ENCODE measurements at regions not wholly inside any gene's neighbourhood (a gene's known extent, or its start where the extent isn't known, plus 50 kb on each side); places are given as distances from the start of the nearest gene placed in this dataset.

DNA sequence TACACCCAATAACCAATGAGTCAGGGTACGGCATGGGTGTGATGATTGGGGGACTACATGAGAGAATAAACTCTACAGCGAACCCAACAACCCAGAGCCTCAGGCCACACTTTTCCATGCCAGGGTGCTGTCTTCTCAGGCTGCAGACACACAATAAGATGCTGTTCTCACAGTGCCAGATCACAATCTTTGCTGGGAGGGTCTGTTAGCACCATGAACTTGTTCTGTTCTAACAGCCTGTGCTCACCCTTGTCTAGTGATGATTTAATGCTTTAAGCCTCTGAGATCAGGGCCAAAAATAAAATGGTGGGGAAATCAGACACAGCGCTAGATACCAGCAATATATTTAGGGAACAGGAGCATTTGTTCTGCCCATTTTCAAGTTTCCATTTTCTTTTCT, 621.9 kb upstream of the TBX3 start:
- Histone ChIP-seq H3K27me3 (no peaks in the 10 kb centered on the region), H3K4me1 (ENCODE audit: insufficient read depth) (peaks cover 7% of the 10 kb centered on the region), H3K9me3 (ENCODE audit: low read depth) (no peaks in the 10 kb centered on the region), H2AFZ (no peak overlapping the region), H4K20me1 (ENCODE audit: insufficient read depth, poor library complexity, severe bottlenecking) (no peaks in the 10 kb centered on the region), H3K4me3 (no peak overlapping the region), H3K4me2 (no peak overlapping the region), H3K9me2 (replicated peaks; ENCODE audit: insufficient read depth) (no peaks in the 10 kb centered on the region), H3K27ac (no peak overlapping the region), H3K79me2 (no peaks in the 10 kb centered on the region), H3K36me3 (replicated peaks; ENCODE audit: insufficient read depth, low read depth) (no peaks in the 10 kb centered on the region)
- no peak for DNase-seq (ENCODE audit: low spot score)
- no peak for TF ChIP-seq EZH2 (IDR thresholded peaks at IDR 0.05; ENCODE audit: borderline replicate concordance)
- no peak for TF ChIP-seq EZH2phosphoT487 (IDR thresholded peaks at IDR 0.05; ENCODE audit: low read depth, severe bottlenecking, unreplicated experiment)
- TF ChIP-seq, protein P1, sequence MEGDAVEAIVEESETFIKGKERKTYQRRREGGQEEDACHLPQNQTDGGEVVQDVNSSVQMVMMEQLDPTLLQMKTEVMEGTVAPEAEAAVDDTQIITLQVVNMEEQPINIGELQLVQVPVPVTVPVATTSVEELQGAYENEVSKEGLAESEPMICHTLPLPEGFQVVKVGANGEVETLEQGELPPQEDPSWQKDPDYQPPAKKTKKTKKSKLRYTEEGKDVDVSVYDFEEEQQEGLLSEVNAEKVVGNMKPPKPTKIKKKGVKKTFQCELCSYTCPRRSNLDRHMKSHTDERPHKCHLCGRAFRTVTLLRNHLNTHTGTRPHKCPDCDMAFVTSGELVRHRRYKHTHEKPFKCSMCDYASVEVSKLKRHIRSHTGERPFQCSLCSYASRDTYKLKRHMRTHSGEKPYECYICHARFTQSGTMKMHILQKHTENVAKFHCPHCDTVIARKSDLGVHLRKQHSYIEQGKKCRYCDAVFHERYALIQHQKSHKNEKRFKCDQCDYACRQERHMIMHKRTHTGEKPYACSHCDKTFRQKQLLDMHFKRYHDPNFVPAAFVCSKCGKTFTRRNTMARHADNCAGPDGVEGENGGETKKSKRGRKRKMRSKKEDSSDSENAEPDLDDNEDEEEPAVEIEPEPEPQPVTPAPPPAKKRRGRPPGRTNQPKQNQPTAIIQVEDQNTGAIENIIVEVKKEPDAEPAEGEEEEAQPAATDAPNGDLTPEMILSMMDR (IDR thresholded peaks at IDR 0.05; ENCODE audit: poor library complexity): no peak
- WGBS (ENCODE audit: low lambda C conversion rate, missing lambda C conversion rate): 98% methylated on average over 3 of the region's 3 CpGs

DNA sequence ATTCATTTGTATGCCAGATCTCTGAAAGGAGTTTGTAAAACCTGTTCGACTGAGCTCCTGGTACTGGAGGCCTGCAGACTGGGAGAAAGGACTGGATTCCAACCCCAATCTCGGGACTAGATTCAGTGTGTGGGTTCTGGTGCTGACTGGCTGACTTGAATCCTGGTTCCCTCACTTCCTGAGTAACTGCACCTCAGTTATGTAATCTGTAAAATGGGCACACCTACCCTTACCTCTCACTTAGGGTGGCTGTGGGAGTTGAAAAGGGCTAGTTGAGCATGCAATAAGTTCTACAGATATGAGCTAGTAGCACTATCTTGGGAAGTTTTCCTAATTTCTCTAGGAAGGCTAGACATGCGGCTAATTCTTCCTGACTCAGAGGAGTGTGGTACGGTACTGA, 621.3 kb upstream of the TBX3 start:
- H3K4me1 ChIP-seq (ENCODE audit: insufficient read depth): peaks cover 7% of the 10 kb centered on the region
- H3K4me2 ChIP-seq: no peak overlapping the region
- no peak overlapping the region for H3K4me3 ChIP-seq
- H4K20me1 ChIP-seq (ENCODE audit: insufficient read depth, poor library complexity, severe bottlenecking): no peaks in the 10 kb centered on the region
- no peaks in the 10 kb centered on the region for H3K27me3 ChIP-seq
- H3K9me2 ChIP-seq (replicated peaks; ENCODE audit: insufficient read depth): no peaks in the 10 kb centered on the region
- no peak overlapping the region for H2AFZ ChIP-seq
- no peaks in the 10 kb centered on the region for H3K79me2 ChIP-seq
- no peak for DNase-seq (ENCODE audit: low spot score)
- H3K36me3 ChIP-seq (replicated peaks; ENCODE audit: insufficient read depth, low read depth): no peaks in the 10 kb centered on the region
- H3K9me3 ChIP-seq (ENCODE audit: low read depth): no peaks in the 10 kb centered on the region
- TF ChIP-seq EZH2 (IDR thresholded peaks at IDR 0.05; ENCODE audit: borderline replicate concordance) (no peak), EZH2phosphoT487 (IDR thresholded peaks at IDR 0.05; ENCODE audit: low read depth, severe bottlenecking, unreplicated experiment) (no peak)
- TF ChIP-seq, protein P1 (IDR thresholded peaks at IDR 0.05; ENCODE audit: poor library complexity): no peak
- no peak overlapping the region for H3K27ac ChIP-seq
- 90% methylated on average over 4 of the region's 4 CpGs for WGBS (ENCODE audit: low lambda C conversion rate, missing lambda C conversion rate)

- TF ChIP-seq, protein P1 (IDR thresholded peaks at IDR 0.05; ENCODE audit: poor library complexity): no peak
- no peak for TF ChIP-seq EZH2 (IDR thresholded peaks at IDR 0.05; ENCODE audit: borderline replicate concordance)
- no peak for TF ChIP-seq EZH2phosphoT487 (IDR thresholded peaks at IDR 0.05; ENCODE audit: low read depth, severe bottlenecking, unreplicated experiment)
- WGBS (ENCODE audit: low lambda C conversion rate, missing lambda C conversion rate): 52% methylated on average over 4 of the region's 4 CpGs
- Histone ChIP-seq H3K4me3 (no peak overlapping the region), H3K4me1 (ENCODE audit: insufficient read depth) (peaks cover 7% of the 10 kb centered on the region), H3K36me3 (replicated peaks; ENCODE audit: insufficient read depth, low read depth) (no peaks in the 10 kb centered on the region), H4K20me1 (ENCODE audit: insufficient read depth, poor library complexity, severe bottlenecking) (no peaks in the 10 kb centered on the region), H3K9me3 (ENCODE audit: low read depth) (no peaks in the 10 kb centered on the region), H3K9me2 (replicated peaks; ENCODE audit: insufficient read depth) (no peaks in the 10 kb centered on the region), H3K27ac (peak overlapping the region; percentile 25), H3K79me2 (no peaks in the 10 kb centered on the region), H2AFZ (no peak overlapping the region), H3K27me3 (no peaks in the 10 kb centered on the region), H3K4me2 (no peak overlapping the region)
- DNase-seq (ENCODE audit: low spot score): no peak
These were observed 619.8 kb upstream of the TBX3 start for GRCh38 chr12:115303723-115304309.

Data from hepatocyte (in vitro differentiated cells).